NCI-H1092 (cell line): ENCODE measurements at regions not wholly inside any gene's neighbourhood (a gene's known extent, or its start where the extent isn't known, plus 50 kb on each side); places are given as distances from the start of the nearest gene placed in this dataset.
A peak's percentile ranks its signal among the peaks of the same experiment; 100 is the strongest.
"Not testable (repeated sequence)": the region's sequence is repeated elsewhere in the genome, so short reads cannot be mapped to it uniquely, and the experiment has no call there.

Experiments used
- DNase-seq: peaks from one replicate; lab custom pipeline; 2025; lab: John Stamatoyannopoulos, UW

- DNase-seq: no peak
Measured at GRCh38 chr11:69887330-69887729, 68.1 kb upstream of the FGF3 start.

DNA sequence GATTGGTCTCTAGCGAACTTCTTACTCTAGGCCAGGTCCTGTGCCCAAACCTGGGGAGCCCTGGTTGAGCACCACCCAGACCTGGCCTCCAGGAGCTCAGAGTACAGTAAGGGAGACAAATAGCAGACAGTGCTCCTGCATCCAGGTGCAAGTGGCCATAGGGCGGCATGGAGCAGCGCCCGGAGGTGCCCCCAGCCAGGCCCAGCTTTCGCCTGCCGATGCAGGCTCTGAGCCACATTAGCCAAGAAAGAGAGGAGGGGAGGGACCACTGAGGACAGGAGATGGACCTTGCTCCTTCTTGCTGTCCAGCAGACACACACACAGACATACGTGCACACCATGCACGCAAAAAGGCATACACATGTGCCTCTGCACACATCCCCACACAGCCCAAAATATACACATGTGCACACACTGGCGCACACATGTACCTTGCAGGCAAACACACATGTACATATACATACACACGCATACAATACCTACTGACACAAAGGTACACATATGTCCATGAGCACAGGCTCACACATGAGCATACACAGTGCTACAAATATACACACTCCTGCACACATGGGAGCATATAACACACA is 68.7 kb upstream of the FGF3 start:
- DNase-seq: no peak

GRCh38 chr11:69888483-69889181 is 69.4 kb upstream of the FGF3 start:
- DNase-seq: peak; percentile 70

DNA sequence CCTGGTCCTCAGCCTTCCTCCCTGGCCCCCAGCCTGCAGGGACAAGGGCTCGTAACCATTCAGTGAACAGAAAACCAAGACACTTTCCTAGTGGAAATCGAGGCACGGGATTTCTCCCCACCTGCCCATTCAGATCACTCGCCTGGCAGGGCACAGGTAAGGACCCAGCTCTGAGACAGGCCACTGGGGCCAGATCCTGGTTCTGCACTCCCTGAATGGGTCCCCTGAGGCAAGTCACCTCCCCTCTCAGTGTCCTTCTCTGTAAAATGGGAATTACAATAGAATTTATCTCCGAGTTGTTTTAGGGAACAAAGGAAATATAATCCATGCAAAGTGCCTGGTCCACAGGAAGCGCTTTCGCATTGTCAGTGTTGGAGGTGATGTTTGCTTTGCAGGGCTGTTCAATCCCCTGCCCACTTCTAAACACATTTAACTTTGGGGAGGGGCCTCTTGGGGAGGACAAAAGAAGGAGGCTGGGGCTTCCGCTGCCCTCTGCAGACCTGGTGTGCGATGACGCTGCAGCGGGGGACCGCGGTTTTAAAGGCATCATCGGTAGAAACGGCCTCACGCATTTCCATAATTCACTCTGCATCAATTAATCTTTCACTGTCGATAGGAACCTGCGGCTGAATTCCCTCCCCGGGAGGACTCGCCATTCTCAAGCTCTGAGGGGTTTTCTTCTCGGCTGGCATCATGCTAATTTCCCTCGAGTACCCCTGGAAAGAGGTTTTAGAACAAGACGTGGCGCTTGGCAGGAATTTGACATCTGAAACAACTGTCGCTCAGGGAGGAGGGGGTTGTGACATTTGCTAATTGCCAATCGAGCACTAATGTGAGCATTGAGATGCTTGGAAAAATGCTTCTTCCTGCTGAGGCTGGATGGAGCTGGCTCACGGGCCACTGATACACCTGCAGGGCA is 70.4 kb upstream of the FGF3 start:
- no peak for DNase-seq

DNA sequence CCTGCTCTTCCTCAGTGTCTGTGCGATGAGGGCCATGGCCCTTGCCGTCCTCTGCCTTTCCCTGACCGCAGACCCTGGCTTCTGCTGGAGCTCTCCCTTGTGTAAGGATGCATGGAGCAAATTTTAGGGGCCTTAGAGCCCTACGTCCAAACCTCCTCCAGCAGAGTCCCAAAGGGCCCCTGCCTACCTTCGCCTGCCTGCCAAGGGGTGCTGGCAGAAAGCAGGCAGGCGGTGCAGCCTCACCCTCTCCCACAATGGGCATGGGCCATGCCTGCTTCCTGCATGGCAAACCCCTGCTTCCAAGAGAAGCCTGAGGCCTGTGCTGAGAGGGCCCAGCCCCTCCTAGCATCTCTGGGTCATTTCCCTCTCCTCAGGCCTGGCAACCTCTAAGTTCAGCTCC is 71.3 kb upstream of the FGF3 start:
- DNase-seq: no peak

GRCh38 chr11:69891421-69892236 is 72.4 kb upstream of the FGF3 start:
- no peak for DNase-seq

GRCh38 chr11:69892237-69892985 is 73.2 kb upstream of the FGF3 start:
- no peak for DNase-seq

DNA sequence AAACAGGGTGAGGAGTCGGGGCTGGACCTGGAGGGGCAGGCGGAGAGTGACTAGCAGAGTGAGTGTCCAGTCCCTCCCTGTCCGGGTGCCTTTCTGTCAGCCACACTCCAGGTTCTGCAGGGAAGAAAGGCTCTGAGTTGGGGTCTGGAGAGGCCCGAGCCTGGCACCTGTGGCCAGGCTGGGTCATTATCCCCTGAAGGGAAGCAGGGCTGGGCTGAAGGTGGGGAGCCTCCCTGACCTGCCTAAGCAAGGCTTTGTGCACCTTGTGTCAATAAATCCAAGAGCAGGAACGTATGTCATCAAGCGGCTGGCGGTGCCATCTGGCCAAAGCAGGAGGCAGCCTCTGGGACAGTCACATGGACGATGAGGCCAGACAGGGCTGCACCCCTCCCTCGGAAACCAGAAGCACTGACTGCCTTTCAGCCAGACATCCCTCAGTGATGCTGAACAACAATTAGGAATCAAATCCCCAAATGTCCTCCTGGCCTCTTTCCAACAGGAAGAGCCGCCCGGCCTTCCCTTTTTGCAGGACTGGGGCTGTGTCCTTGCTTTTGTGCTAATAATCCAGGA is 73.9 kb upstream of the FGF3 start:
- DNase-seq: no peak

DNA sequence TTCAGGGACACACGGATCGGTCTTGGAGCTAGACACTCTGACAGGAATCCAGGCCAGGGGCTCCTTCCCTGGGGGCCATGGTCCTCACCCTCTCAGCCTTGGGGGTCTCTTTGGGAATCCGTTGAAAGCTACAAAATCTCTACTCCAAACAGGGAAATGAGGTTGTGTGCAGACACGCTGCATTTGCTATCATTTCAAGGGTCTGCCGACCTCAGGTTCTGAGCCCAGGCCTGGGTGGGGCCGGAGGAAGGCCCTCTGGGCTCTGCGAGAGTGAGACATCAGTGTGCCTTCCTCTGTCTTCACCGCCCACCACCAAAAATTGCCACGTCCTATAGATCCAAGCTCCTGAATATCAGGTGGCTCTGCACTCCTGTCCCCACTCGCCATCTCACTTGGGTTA is 74.4 kb upstream of the FGF3 start:
- no peak for DNase-seq

GRCh38 chr11:69894181-69894611 is 75.0 kb upstream of the FGF3 start:
- no peak for DNase-seq

DNA sequence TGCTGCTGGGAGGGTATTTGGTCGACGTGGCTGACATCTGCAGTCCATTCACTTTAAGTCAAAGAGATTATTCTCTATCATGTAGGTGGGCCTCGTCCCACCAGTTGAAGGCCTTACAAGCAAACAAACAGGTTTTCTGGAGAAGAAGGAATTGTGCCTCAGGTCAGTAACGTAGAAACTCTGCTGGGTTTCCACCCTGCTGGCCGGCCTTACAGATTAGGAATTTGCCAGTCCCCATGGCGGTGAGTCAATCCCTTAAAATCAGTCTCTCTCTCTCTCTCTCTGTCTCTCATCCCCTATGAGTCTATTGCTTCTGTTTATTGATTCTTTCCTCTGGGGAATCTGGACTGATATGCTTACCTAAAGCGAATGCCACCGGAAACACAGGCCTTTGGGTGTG is 75.4 kb upstream of the FGF3 start:
- no peak for DNase-seq

DNA sequence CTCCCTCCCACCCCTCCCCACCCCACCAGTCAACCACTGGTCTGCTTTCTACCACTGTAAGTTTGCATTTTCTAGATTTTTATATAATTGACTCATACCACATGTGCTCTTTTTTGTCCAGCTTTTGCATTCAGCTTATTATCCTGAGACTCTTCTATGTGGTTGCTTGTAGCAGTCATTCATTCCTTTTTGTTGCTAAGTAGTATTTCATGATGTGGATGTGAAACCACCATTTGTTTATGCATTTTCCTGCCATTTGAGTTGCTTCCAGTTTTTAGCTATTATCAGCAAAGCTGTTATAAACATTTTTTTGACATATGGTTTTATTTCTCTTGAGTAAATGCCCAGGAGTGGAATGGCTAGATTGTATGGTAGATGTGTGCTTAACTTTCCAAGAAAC is 77.0 kb upstream of the FGF3 start:
- no peak for DNase-seq

DNA sequence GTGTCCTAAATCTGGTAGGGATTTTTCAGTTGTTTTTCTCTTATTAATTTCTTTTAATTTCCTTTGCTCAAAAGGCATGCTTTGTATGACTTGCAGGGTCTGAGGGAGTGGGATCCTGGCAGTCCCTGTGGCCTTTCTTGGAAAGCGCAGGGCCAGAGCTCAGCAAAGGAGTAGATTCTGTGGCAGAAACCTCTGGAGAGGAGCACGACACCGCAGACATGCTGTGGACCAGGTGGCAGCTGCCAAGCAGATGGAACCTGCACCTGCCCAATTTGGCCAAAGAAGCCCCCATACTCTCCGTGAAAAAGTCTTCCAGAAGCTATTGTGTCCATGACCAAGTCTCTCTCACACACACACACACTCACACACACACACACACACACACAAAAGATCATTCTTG is 78.9 kb upstream of the FGF3 start:
- no peak for DNase-seq

DNA sequence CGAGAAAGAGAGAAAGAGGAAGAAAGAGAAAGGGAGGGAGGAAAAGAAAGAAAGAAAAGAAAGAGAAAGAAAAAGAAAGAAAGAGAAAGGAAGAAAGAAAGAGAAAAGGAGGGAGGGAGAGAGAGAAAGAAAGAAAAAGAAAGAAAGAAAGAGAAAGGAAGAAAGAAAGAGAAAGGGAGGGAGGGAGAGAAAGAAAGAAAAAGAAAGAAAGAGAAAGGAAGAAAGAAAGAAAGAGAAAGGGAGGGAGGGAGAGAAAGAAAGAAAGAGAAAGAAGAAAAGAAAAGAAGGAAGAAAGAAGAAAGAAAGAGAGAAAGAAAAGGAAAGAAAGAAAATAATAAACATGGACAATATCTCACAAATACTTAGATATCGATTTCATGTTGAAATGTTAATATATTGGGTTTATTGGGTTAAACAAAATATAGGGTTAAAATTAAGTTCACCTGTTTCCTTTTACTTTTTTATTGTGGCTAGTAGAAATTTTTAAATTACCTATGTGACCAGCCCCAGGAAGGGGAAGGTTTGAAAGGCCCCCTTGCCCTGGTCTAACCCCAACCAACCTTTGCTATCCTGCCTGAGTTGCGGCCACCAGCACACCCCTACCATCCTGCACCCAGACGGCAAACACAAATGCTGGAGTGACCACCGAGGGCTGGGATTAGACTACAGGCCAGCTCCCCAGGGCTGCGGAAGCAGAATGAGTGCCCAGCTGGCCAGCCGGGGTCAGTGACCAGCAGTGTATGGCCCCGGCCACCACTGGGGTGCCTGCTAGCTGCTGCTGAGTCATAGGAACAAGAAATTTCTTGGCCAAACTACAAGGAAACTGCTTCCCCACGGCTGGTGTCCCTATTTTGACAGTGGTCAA is 81.0 kb upstream of the FGF3 start:
- DNase-seq: no peak

DNA sequence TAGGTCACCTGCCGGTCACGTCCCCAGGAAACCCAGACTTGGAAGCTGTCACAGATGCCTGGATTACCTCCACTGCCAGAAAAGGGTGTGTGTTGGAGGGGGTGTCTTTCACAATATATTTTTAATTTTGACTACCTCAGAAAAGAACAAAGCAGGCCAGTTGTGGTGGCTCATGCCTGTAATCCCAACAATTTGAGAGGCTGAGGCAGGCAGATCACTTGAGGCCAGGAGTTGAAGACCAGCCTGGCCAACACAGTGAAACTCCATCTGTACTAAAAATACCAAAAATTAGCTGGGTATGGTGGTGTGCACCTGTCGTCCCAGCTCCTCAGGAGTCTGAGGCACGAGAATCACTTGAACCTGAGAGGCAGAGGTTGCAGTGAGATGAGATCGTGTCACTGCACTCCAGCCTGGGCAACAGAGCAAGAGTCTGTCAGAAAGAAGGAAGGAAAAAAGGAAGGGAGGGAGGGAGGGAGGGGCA is 81.6 kb upstream of the FGF3 start:
- DNase-seq: not testable (repeated sequence)

GRCh38 chr11:69902337-69902736 is 83.1 kb upstream of the FGF3 start:
- DNase-seq: no peak

DNA sequence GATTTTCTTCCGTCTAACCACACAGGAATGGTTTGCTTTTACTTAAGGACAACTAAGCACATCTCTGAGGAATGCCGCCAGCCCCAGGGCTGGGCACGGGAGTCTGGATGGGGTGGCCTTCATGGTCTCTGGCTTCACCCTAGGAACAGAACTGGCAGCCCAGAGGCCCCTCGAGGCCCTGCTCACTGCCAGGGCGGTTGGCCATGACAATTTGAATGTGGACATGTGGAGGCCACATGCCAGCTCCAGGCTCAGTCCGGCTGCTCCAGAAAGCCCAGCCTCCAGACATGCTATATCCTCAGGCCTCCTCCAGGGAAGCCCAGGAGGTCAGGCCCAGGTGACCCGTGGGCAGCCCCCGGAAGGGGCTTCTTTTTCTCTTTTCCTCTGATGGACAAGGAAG is 84.0 kb upstream of the FGF3 start:
- no peak for DNase-seq

DNA sequence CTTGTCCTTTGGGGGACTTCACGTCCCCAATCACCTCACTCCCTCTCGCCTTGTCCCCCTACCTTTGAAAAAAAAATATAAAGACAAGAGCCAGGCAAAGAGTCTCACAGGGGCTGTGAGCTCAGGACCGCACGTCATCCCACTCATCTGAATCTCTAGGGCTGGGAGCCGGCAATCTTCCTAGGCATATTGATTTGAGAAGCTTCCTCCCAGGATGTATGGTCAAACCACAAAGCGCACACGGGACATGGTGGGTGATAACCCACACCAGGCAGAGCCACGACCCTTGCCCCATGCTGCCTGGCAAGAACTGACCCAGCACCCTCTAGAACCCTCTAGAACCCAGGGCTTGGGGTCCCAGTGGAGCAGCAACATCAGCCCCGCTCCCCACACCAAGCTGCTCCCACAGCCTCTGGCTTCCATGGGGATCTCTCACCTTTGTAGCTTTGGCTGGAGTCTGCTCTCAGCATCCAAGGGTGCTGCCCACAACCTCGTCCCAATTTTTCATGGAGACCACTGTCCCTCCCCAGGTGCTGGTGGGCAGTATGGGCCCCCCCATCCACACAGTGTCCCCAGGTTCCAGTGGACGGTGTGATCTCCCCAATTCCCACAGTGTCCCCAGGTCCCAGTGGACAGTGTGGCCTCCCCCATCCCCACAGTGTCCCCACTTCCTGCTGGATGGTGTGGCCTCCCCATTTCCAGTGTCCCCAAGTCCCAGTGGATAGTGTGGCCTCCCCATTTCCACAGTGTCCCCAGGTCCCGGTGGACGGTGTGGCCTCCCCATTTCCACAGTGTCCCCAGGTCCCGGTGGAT is 85.2 kb upstream of the FGF3 start:
- no peak for DNase-seq

GRCh38 chr11:69904974-69905535 is 85.8 kb upstream of the FGF3 start:
- no peak for DNase-seq
